KBM-7 (cell line): ENCODE measurements at regions not wholly inside any gene's neighbourhood (a gene's known extent, or its start where the extent isn't known, plus 50 kb on each side); places are given as distances from the start of the nearest gene placed in this dataset.

Experiments used
- DNase-seq: peaks from one replicate; pipeline ENCODE4 v3.0.0-alpha.2; 2015
- in situ Hi-C: fragments of 300-500 bp; cut with MboI; formaldehyde crosslinking; loops from 2 replicates; pipeline ENCODE4 v1.14.3; 2020; ENCODE audit warnings: low sequenced_read_pairs, low pct_unique_long_range_greater_than_20kb, mixed read lengths

DNA sequence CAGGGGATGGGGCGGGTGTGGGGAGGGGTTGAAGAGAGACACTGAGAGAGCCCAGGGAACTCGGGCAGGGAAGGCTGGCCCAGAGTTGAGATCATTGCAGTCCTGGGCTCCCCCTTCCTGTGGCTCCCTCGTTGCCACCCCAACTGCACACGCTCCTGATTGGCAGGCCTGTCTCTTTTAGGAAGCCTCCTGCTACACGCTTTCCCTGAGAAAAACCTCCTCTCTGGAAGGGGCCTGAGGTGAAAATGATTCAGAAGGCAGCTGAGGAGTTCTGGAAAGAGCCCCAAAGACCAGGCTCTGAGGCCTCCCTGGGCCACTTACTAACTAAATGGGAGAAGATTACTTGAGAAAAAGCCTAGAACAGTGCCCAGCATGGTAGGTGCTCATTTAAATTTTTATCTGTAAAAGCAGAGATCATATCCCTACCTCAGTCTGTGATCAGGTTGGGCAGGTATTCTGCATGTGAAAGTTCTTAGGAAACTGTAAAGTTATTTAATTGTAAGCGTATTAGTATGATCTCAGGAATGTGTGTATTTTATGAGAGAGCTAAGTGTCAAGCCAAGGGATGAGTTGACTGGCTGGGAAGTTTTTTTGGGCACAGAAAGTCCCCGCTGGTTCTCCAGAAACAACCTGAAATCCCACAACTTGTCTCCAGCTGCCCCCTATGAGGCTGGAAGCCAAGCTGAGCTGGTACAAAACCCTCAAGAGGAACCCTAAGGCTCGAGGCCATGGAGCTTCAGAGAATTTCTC, 65.2 kb upstream of the EPS8L3 start:
- DNase-seq = no peak
- in situ Hi-C loops = no loop called here

DNA sequence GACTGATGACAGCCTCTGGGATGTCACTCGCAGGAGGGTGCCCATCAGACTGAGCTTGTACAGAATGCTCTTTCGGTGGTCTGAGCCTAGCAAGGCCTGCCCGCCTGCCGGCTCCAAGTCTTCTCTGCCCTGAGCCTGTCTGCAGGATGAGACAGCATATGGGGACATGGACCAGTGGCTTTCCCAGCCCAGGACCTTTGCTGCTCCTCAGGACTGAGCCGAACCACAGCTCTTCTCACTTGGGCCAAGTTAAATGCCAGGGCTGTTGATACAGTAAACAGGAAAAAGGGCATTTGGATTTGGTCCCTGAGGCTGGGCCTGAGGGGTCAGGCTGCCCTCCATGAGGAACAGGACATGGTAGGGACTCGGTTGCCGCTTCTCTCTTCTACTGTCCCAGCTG, 64.3 kb upstream of the EPS8L3 start:
- in situ Hi-C loops = no loop called here
- no peak for DNase-seq

DNA sequence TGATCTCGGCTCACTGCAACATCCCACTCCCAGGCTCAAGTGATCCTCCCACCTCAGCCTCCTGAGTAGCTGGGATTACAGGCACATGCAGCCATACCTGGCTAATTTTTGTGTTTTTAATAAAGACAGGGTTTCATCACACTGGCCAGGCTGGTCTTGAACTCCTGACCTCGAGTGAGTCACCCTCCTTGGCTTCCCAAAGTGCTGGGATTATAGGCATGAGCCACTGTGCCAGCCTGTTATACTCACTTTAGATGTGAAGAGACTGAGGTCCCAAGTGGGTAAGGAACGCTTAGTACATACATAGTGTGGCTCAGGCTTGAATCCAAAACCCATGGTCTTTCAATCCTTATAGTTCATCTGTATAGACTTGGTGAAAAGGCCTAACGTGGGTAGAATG, 63.7 kb upstream of the EPS8L3 start:
- in situ Hi-C loops = no loop called here
- DNase-seq = no peak

DNA sequence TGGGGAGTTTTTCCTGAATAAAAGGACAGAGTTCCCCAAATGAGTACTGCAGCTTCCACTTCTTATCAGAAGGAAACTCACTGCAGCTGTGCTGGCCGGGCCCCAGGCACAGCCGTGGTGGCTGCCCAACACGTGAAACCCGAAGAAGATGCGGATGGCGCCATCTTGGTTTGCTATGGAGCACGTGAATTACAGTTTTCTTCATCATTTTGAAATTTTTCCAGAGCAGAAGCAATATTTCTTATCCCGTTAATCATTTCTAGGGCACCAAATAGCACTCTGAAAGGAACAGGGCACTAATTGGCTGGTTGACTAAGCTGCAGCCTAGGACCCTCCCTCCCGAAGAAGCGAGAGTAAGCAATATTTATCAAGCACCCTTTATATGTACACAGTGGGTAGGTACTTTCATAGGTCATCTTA, 63.2 kb upstream of the EPS8L3 start:
- in situ Hi-C loops = no loop called here
- no peak for DNase-seq

DNA sequence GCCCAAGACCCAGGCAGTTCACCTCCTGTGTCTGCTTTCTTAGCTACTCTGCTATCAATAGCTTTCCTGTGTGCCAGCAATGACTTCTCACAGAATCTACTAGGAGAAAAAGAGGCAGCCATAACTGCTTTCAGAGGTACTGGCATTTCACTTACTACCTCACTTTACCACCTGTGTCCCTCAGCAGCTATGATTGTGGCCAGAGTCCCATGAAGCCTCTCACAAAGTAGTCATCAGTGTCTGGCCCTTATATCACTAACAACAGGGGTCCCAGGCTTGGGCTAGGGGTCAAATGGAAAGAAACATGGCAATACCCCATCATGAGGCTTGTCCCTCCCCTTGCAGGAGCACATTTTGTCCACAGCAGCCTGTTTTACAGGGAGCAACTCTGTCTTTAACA, 62.7 kb upstream of the EPS8L3 start:
- in situ Hi-C loops = no loop called here

DNA sequence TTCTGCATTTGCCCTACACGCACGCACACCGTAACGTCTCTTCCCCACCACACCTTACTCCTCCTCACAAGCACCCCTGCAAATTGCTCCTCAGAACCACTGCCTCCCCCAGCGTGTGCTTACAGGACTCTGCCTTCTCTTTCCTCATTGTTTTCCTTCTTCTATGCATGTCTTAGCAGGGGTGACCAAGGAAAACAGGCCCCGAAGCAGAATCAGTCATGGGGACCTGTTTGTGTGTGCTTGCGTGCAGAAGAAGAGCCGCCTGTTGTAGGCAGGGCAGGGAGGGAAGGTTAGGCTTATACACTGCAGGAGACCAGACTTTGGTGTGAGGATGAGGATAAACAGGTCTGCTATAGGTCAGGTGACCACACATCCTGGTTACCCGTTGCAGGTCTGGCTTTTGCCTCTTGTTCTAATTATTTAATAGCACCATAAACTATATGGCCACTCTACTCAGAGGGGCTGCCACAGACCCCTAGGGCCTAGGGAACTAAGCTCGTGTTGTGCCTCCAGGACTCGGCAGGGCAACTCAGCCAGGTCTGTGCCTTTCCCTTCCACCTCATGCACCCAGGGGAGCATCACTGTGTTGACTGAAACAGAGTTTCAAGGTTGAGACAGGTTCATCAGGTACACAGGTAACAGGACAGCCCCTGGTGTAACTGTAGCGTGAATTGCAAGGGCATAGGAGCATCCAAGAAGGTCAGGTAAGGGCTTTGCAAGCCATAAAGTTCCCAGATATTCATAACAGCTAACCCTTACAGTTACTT, 60.8 kb upstream of the EPS8L3 start:
- DNase-seq = no peak
- in situ Hi-C loops = no loop called here

More for the DNA sequence above, 62.7 kb upstream of the EPS8L3 start:
- no peak for DNase-seq

DNA sequence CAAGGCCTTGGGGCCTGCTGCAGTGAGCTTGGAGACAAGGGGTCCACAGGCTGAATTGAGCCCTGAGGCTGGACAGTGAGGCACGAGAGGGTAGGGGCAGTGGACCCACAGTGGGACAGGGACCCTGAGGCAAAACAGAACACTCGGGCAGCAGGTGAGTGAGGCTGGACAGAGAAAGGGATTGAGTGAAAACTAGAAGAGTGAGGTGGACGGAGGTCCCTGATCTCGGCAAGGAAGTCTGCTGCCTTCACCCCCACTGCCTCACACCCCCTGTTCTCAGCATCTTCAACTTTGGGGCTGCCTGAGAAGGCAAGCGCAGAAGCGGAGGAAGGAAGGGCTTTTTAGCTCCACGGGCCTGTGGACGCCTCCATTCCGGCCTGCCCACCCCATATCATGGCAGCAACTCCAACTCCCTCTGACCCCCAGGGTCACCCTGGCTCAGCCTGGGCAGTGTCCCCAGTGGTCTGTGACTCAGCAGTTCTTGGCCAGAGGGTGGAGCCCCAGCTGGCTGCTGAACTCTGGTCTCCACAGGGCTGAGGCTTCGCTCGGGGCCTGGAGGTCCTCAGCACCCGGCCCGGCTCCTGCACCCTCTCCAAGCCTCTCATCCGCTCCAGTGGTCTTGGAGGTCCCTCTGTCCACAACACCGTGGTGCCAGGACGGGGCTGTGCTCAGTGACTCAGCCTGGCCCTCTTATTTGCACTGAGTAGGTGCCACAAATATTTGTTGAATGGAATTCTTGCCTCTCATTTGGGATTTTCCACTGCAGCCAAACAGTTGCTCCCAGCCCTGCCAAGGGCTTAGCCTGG, 60.0 kb upstream of the EPS8L3 start:
- no peak for DNase-seq
- in situ Hi-C loops = no loop called here

DNA sequence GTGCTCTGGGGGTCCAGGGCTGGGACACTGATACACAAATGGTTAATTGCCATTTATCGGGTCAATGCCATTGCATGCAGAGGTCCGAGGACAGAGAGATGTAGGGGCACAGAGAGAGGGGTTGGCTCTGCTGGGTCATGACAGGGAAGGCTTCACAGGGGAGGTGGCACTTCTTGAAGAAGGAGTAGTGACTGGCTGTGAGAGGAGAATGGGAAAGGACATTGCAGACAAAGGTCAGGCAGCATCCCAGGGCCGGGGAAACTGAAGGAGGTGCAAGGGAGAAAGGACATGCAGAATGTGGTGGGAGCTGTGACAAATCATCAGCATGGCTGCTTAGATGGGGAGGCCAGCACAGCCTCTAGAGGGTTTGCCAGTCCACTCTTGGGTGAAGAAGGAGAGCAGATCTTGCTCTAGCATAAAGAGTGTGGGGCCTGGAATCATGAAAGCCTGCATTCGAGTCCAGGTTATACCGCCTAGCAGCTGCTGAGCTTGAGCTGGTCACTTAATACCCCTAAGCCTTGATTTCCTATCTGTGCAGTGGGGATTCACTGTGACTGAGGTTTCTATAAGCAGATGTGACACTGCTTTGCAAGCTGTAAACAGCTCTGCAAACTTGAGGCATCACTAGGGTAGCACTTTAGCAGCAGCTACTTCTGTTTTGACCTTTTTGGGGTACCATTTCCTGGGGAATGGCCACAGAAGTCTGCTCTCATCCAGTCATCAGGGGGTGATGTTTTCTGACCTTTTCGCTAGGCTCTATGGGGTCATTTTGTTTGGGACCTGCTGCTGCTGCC, 59.2 kb upstream of the EPS8L3 start:
- no peak for DNase-seq
- in situ Hi-C loops = no loop called here

DNA sequence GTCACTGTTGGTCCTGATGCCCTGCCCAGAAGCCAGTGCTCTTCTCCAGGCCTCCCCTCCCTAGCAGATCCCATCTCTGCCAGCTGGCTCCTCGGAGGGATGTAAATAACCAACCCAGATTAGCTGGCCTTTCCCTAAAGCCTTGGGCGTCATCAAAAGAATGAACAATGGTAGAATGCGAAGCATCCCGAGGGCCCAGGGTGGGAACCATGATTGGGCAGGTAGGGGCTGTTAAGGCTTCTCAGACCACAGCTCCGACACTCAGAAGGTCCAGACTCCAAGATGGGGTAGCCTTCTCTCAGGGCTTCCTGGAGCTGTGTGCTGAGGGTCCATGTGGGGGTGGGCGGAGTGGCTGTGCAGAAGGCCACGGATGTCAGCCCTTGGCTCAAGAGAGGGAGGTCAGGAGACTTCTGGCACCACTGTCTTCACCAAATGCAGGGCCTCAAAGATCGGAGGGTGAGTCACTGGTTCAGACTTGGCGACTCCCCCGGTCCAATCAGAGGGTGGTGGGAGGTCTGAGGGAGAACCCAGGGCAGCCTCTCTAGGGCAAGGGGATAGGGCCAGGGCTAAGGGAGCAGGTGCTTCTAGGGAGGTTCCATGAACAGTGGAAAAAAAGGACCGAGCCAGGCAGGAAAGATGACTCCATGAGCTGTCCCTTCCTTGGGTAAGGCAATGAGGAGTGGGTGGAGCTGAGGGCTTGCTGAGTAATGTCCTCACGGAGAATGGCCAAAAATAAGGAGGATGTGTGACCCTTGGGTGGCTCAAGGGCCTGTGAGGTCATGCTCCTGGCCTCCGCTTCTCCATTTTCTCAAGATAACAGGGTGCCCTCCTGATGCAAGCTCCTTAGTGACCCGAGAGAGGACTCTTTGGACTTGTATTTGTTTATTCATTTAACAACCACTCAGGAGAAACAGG, 58.4 kb upstream of the EPS8L3 start:
- no peak for DNase-seq
- in situ Hi-C loops = no loop called here

DNA sequence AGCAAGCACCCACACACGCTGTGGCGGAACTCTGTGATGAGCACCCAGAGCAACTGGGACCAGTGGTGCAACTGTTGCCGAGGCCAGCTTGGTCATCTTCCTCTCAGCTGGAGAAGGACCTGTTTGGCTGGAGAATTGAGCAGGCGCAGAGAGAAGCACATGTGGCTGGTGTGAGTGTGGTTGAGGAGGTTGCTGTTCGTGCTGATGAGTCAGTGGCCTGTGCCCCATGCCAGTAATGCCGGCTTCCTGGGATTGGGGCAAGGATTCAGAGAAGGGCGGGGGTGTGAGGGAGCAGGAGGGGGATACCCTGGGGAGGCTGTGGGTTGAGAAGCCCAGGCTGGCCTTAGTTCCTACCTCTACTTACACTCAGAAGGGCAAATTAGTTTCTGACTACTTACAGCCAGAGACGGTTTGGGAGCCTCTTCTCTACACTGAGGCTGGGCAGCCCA, 57.5 kb upstream of the EPS8L3 start:
- DNase-seq = peak; percentile 11
- in situ Hi-C loops = no loop called here

DNA sequence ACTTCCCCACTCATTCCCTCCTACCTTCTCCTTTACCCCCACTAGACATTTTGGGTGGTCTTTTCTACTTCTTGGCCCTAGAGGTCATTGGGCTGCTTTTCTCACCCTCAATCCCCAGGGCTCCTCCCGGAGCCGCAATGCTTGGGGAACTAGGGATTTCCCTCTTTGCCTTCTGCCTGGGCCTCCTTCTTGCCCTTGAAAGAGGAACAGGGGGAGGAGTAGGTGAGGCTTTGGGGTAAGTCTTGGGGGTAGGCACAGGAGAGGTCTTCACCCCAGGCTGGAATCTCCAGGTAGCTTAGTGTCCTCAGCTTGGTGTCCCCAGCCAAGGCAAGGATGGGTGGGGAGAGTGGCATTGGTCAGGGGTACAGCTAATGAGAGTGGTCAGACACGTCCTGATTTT, 56.2 kb upstream of the EPS8L3 start:
- in situ Hi-C loops = no loop called here
- no peak for DNase-seq

DNA sequence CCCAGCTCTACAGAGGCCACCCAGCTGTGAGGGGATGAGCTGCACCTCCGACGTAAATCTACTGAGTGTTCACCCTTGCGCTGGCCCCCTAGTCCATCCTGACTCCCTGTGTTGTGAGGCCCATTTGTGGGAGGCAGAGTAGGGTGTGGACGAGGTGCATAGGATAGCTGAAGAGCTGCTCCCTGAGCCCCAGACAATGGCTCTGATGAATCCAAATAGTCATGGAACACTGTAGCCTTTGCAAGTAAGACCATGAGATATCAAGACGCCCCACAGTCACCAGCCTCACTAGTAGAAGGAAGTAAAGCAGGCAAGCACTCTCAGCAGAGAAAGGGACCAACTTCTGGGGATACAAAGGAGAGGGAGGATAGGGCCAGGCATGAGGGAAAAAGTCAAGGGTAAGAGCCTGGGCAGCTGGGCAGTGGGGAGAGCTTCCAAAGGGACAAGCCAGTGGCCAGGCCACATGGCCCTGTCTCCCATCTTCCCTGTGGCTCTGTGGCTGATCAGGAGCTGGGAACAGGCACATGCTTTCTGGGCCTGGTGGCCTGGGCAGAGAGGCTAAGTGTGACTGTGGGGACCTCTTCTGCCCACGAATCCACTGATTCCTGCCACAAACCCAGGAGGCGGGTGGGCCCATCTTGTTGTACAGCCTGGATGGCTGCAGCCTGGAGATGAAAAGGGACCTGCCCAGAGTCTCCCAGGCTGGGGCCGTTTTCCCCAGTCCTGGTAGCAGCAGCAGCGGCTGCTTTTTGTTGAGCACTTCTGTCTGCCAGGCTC, 55.5 kb upstream of the EPS8L3 start:
- no peak for DNase-seq
- in situ Hi-C loops = no loop called here

DNA sequence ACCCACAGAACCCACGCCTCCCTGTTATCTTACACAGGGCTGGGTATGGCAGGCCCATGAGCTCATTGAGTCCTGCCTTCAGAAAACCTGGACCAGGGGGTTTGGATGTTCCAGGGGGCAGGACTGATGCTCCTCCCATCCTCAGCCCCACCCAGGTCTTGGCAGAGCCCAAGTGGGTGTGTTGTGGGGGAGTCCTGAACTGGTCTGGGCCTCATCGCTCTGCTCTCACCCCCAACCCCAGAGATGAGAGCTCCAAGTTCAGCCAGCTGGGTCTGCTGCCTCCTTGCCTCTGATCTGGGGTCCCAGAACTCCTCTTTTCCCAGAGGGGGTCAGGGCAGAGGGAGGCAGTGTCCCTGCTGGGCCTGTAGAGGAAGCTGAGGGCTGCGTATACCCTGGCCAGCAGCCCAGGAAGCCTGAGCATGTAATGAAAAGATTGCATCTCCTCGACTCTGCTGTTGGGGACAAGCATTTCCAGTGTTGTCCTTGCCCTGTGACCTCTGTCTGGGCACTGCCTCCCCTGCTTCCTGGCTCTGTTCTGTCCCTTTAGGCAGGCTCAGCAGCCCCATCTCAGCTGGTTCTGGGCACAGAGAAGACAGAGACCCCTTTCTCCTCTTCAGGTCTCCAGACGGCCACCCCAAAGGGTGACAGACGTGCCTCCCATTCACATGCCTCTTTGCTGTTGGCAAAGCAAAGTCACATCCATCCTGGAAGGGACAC, 54.7 kb upstream of the EPS8L3 start:
- no peak for DNase-seq
- in situ Hi-C loops = no loop called here

DNA sequence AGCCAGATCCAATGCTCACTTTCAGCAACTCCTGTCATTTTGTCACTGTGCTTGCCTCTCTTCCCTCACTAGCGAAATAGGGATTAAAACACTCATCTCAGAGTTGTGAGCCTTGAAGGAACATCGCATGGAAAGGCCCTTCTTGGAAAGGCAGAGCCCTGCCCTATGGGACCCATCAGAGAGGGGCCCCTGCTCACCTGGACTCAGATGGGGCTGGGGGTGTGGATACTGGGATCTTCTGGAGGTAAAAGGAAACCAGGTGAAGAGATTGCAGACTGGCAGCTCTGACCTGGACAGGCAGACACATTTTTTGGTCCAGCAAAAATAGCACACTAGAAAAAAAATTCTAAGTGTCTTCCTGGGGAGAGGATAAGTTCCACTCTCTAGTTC, 54.2 kb upstream of the EPS8L3 start:
- no peak for DNase-seq
- in situ Hi-C loops = no loop called here

DNA sequence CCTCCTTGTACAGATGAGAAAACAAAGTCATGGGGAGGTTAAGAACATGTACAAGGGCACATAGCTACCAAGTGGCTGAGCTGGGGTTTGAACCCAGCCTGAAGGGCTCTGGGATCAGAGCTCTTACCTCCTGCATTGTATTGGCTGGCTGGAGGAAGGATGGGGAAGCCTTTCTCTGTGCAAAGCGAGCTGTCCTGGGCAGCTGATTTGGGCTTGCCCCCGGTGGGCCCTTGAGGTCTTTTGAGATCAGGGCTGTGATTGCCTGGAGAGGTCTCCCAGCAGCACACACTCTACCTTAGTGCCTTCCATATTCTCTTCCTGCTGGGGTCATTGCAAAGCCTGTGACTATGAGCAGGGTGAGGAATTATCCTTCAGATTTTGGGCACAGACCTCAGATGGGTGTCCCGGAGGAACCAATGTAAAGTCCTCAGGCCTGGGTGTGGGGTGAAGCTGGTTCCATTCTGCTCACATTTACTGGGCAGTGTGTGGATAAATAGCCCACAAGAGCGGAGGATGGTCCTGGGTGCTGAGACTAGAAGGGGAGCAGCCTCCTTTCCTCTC, 53.3 kb upstream of the EPS8L3 start:
- in situ Hi-C loops = no loop called here
- no peak for DNase-seq

DNA sequence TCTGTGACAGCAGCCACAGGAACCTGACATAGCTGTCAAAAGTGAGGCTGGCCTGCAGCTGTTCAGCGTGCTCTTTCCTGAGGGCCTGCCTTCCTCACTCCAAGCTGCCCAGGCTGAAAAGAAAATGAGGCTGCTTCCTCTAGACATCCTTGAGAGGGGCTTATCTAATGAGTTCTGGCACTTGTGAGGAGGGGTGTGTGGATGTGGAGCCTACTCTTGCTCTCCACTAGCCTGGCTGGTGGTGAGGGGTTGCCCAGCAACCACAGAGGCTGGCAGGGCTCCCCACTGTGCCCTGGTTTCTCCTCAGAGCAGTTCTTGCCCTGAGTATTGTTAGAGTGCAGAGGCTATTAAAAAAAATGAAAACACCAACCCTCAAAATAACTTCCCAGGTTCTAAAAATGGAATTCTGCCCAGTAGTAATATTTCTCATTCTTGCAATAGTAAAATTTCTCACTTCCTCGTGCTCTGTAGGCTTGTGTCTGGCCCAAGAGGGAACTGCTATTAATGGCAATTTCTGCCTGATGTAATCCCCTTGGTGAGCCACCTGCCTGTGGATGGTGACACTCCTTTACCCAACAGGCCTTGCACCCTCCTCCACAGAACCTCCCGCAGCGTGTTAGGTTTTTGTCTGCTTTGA, 52.6 kb upstream of the EPS8L3 start:
- in situ Hi-C loops = no loop called here
- peak; percentile 53 for DNase-seq
